ENCODE measurements at regions not wholly inside any gene's neighbourhood (a gene's known extent, or its start where the extent isn't known, plus 50 kb on each side); places are given as distances from the start of the nearest gene placed in this dataset.

DNA sequence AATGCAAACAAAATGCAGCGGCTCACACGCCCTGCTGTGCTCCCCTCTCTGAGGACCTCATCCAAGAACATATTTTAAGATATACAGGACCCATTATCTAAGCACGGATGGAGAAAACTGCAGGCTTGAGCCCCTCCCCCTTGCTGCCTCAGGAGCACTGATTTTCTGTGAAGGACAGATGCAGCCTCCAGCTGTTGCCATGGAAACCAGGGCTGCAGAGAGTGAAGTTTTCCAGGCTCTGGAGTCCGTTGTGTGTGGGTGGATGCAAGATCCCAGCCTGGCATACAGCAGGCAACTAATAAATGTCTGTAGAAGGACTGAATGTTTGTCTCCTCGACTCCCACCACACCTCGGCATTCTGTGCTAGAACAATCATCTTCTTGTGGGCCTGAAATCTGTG is 105.6 kb upstream of the PEG3 start:
- Mint-ChIP-seq H3K27me3 (ENCODE audit: unreplicated experiment) (no peaks in the 10 kb centered on the region), H3K36me3 (ENCODE audit: unreplicated experiment) (no peaks in the 10 kb centered on the region), H3K4me1 (ENCODE audit: unreplicated experiment) (no peaks in the 10 kb centered on the region), H3K27ac (ENCODE audit: unreplicated experiment) (no peak overlapping the region), H3K4me3 (ENCODE audit: unreplicated experiment) (no peak overlapping the region), H3K9me3 (ENCODE audit: unreplicated experiment) (peaks cover 30% of the 10 kb centered on the region)
- DNase-seq (ENCODE audit: extremely low spot score, unreplicated experiment): no peak
- TF ChIP-seq, protein P1, sequence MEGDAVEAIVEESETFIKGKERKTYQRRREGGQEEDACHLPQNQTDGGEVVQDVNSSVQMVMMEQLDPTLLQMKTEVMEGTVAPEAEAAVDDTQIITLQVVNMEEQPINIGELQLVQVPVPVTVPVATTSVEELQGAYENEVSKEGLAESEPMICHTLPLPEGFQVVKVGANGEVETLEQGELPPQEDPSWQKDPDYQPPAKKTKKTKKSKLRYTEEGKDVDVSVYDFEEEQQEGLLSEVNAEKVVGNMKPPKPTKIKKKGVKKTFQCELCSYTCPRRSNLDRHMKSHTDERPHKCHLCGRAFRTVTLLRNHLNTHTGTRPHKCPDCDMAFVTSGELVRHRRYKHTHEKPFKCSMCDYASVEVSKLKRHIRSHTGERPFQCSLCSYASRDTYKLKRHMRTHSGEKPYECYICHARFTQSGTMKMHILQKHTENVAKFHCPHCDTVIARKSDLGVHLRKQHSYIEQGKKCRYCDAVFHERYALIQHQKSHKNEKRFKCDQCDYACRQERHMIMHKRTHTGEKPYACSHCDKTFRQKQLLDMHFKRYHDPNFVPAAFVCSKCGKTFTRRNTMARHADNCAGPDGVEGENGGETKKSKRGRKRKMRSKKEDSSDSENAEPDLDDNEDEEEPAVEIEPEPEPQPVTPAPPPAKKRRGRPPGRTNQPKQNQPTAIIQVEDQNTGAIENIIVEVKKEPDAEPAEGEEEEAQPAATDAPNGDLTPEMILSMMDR (IDR thresholded peaks at IDR 0.05): no peak

DNA sequence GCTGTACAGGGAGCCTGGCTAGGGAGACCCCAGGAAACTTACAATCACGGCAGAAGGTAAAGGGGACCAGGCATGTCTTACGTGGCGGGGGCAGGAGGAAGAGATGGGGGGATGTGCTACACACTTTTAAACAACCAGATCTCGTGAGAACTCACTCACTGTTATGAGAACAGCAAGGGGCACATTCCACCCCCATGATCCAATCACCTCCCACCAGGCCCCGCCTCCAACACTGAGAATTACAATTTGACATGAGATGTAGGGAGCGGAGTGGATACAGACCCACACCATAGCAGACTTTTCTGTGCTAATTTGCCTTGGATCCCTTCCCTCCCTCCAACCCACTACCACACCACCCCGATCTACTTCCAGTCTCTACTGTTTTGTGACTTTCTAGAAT is 106.7 kb upstream of the PEG3 start:
- Mint-ChIP-seq H3K27me3 (ENCODE audit: unreplicated experiment) (no peaks in the 10 kb centered on the region), H3K4me3 (ENCODE audit: unreplicated experiment) (no peak overlapping the region), H3K4me1 (ENCODE audit: unreplicated experiment) (no peaks in the 10 kb centered on the region), H3K9me3 (ENCODE audit: unreplicated experiment) (peaks cover 28% of the 10 kb centered on the region), H3K36me3 (ENCODE audit: unreplicated experiment) (no peaks in the 10 kb centered on the region), H3K27ac (ENCODE audit: unreplicated experiment) (no peak overlapping the region)
- TF ChIP-seq, protein P1 (IDR thresholded peaks at IDR 0.05): no peak
- no peak for DNase-seq (ENCODE audit: extremely low spot score, unreplicated experiment)

DNA sequence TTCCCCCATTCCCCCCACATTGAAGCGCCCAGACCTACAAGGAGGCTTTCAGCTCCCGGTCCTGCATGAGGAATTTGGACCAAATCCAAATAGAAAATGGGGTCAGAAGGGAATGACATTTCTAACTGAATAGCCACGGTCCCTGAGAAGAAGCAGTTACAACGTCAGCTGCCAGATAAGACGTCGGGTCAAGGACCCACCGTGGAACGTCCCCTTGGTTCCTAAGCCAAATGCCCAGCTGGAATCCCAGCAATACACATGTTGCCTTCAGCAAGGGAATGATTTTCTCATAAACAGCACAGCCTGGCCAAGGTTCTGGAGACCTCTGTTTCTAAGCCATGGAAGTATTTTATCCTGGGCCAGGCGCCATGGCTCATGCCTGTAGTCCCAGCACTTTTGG is 109.1 kb upstream of the PEG3 start:
- no peaks in the 10 kb centered on the region for H3K4me1 Mint-ChIP-seq (ENCODE audit: unreplicated experiment)
- H3K9me3 Mint-ChIP-seq (ENCODE audit: unreplicated experiment): peaks cover 39% of the 10 kb centered on the region
- H3K27ac Mint-ChIP-seq (ENCODE audit: unreplicated experiment): no peak overlapping the region
- H3K27me3 Mint-ChIP-seq (ENCODE audit: unreplicated experiment): no peaks in the 10 kb centered on the region
- DNase-seq (ENCODE audit: extremely low spot score, unreplicated experiment): no peak
- H3K36me3 Mint-ChIP-seq (ENCODE audit: unreplicated experiment): no peaks in the 10 kb centered on the region
- TF ChIP-seq, protein P1 (IDR thresholded peaks at IDR 0.05): no peak
- H3K4me3 Mint-ChIP-seq (ENCODE audit: unreplicated experiment): no peak overlapping the region

DNA sequence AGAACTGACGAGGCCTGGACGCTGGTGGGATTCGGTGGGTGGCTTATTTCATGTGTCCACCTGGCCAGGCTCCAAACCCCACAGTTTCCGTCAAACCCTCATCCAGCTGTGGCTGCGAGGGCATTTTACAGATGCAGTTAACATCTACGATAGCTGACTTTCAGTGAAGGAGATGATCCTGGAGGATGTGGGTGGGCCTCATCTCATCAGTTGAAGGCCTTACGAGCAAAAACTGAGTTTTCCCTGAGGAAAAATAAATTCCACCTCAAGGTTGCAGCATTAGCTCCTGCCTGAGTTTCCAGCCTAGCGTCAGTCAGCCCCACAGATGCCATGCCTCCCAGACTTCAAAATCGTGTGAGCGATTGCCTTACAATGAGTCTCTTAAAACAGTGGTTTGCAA is 111.1 kb upstream of the PEG3 start:
- TF ChIP-seq, protein P1 (IDR thresholded peaks at IDR 0.05): no peak
- H3K27me3 Mint-ChIP-seq (ENCODE audit: unreplicated experiment): no peaks in the 10 kb centered on the region
- H3K9me3 Mint-ChIP-seq (ENCODE audit: unreplicated experiment): peaks cover 50% of the 10 kb centered on the region
- DNase-seq (ENCODE audit: extremely low spot score, unreplicated experiment): no peak
- H3K4me1 Mint-ChIP-seq (ENCODE audit: unreplicated experiment): no peaks in the 10 kb centered on the region
- no peak overlapping the region for H3K4me3 Mint-ChIP-seq (ENCODE audit: unreplicated experiment)
- H3K27ac Mint-ChIP-seq (ENCODE audit: unreplicated experiment): no peak overlapping the region
- no peaks in the 10 kb centered on the region for H3K36me3 Mint-ChIP-seq (ENCODE audit: unreplicated experiment)

DNA sequence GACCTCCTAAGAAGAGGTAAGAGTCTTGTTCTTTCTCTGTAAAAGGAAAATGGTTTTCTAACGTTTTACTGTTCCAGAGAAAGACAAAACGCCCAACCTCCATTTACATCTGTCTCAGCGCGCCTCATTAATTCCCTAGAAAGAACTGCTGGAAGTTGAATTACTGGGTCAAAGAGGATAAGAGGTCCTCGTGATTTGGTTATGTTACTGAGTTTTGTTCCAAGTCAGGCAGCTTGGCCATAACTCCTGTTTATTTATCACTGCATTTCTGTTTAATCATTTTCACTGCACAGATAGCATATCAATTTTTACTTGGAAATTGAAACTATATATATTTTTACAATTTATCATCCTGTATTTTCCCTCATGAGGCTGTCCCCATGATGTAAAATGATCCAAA is 112.9 kb upstream of the PEG3 start:
- Mint-ChIP-seq H3K4me1 (ENCODE audit: unreplicated experiment) (no peaks in the 10 kb centered on the region), H3K27ac (ENCODE audit: unreplicated experiment) (no peak overlapping the region), H3K27me3 (ENCODE audit: unreplicated experiment) (no peaks in the 10 kb centered on the region), H3K36me3 (ENCODE audit: unreplicated experiment) (peaks cover 2% of the 10 kb centered on the region), H3K9me3 (ENCODE audit: unreplicated experiment) (peaks cover 59% of the 10 kb centered on the region), H3K4me3 (ENCODE audit: unreplicated experiment) (no peak overlapping the region)
- TF ChIP-seq, protein P1 (IDR thresholded peaks at IDR 0.05): no peak
- DNase-seq (ENCODE audit: extremely low spot score, unreplicated experiment): no peak
